ENCODE measurements at regions not wholly inside any gene's neighbourhood (a gene's known extent, or its start where the extent isn't known, plus 50 kb on each side); places are given as distances from the start of the nearest gene placed in this dataset.

DNA sequence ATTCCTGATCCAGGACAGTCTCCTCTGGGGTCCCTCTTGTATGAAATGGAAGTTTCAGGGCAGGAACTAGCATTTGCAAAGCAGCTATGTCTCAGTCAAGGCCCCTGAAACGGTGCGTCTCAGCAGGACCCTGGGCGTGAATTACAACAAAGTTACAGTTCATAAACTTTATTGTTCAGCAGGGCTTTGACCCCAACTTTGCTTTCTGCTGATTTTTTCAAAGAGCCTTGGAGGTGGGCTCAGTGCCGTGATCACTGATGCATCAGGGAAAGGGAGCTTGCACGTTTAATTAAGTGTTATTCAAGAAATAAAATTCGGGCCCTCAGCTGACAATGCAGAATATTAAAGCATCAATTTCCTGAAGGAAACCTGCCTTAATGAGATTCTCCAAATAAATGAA is 260.1 kb upstream of the C16orf82 start:
- H3K9ac ChIP-seq (ENCODE audit: low read depth in 2 of 2, low read length in 2 of 2) = no peak overlapping the region
- TF ChIP-seq, protein P1, sequence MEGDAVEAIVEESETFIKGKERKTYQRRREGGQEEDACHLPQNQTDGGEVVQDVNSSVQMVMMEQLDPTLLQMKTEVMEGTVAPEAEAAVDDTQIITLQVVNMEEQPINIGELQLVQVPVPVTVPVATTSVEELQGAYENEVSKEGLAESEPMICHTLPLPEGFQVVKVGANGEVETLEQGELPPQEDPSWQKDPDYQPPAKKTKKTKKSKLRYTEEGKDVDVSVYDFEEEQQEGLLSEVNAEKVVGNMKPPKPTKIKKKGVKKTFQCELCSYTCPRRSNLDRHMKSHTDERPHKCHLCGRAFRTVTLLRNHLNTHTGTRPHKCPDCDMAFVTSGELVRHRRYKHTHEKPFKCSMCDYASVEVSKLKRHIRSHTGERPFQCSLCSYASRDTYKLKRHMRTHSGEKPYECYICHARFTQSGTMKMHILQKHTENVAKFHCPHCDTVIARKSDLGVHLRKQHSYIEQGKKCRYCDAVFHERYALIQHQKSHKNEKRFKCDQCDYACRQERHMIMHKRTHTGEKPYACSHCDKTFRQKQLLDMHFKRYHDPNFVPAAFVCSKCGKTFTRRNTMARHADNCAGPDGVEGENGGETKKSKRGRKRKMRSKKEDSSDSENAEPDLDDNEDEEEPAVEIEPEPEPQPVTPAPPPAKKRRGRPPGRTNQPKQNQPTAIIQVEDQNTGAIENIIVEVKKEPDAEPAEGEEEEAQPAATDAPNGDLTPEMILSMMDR (IDR thresholded peaks at IDR 0.05) = no peak
- no peak overlapping the region for H3K27ac ChIP-seq
- no peak overlapping the region for H3K4me3 ChIP-seq
- H3K36me3 ChIP-seq = no peaks in the 10 kb centered on the region
- intact Hi-C loops (cut with DNase I) = no loop called here
- no peaks in the 10 kb centered on the region for H3K27me3 ChIP-seq
- no peaks in the 10 kb centered on the region for H3K9me3 ChIP-seq
- DNase-seq = no peak
- no peaks in the 10 kb centered on the region for H3K4me1 ChIP-seq

DNA sequence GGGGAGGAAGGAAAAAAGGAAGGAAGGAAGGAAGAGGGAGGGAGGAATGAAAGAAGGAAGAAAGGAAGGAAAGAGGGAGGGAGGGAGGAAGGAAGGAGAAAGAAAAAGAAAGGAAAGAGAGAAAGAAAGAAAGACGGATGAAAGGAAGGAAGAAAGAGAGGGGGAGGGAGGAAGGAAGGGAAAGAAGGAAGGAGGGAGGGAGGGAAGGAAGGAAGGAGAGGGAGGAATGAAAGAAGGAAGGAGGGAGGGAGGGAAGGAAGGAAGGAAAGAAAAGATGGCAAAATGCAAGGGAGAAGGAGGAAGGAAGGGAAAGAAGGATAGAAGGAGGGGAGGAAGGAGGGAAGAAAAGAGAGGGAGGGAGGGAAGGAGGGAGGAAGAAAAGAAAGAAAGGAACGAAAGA is 257.3 kb upstream of the C16orf82 start:
- Histone ChIP-seq H3K27me3 (no peaks in the 10 kb centered on the region), H3K27ac (no peak overlapping the region), H3K9ac (ENCODE audit: low read depth in 2 of 2, low read length in 2 of 2) (no peak overlapping the region), H3K4me1 (no peaks in the 10 kb centered on the region), H3K36me3 (no peaks in the 10 kb centered on the region), H3K9me3 (no peaks in the 10 kb centered on the region), H3K4me3 (no peak overlapping the region)
- intact Hi-C loops (cut with DNase I) = no loop called here
- no peak for DNase-seq
- TF ChIP-seq, protein P1 (IDR thresholded peaks at IDR 0.05) = no peak

DNA sequence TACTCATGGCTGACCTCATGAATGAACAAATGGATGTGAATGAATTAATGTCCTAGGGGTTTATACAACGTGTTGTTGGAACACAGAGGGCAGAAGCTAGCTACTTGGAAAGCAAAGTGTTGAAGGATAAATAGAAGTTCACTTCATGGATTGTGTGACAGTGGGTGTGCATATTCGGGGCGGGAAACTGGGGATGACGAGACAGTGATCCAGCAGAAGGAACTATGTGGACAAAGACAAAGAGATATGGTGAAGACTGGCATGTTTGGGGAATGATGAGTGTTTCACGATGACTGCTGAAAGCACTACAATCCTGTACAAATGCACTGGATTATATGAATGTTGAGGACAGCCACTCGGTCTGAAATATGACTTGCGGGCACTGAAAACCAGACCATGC is 250.5 kb upstream of the C16orf82 start:
- TF ChIP-seq, protein P1 (IDR thresholded peaks at IDR 0.05) = no peak

DNA sequence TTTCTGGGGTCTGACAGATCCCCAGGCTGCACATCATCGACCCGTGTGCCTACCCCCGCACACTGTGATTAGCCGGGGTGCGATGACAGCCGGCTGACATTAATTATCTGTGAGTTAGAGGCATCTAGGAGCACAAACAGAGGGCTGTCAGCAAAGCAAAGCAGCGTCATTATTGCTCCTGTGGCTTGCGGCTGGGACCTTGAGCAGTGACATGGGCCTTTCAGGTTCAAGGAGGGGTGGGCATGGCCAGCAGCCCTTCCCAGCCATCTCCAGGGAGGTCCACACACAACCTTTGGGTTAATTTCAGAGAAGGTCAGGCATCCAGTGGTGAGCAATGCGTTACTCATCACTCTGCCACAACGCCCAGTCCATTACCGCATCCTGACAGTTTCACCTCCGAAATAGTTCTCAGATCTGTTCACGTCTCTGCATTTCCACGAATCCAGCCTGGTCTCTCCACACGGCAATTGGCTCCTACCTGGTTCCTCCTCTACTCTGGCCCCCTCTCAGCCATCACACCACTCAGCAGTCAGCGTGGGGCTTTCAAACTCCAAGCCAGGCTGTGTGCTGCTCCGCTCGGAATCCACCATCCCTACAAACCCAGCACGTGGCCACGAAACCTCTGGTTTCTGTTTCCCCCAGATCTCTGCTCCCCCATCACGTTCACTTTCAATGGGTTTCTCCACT is 249.7 kb upstream of the C16orf82 start:
- TF ChIP-seq, protein P1 (IDR thresholded peaks at IDR 0.05) = no peak
- H3K4me3 ChIP-seq = no peak overlapping the region
- no peaks in the 10 kb centered on the region for H3K9me3 ChIP-seq
- no peak for DNase-seq
- no peaks in the 10 kb centered on the region for H3K4me1 ChIP-seq
- no peak overlapping the region for H3K27ac ChIP-seq
- H3K27me3 ChIP-seq = no peaks in the 10 kb centered on the region
- H3K9ac ChIP-seq (ENCODE audit: low read depth in 2 of 2, low read length in 2 of 2) = no peak overlapping the region
- H3K36me3 ChIP-seq = no peaks in the 10 kb centered on the region
- intact Hi-C loops (cut with DNase I) = no loop called here

More for the DNA sequence above, 250.5 kb upstream of the C16orf82 start:
- Histone ChIP-seq H3K4me3 (no peak overlapping the region), H3K36me3 (no peaks in the 10 kb centered on the region), H3K4me1 (no peaks in the 10 kb centered on the region), H3K27ac (no peak overlapping the region), H3K27me3 (no peaks in the 10 kb centered on the region), H3K9me3 (no peaks in the 10 kb centered on the region), H3K9ac (ENCODE audit: low read depth in 2 of 2, low read length in 2 of 2) (no peak overlapping the region)
- intact Hi-C loops (cut with DNase I) = no loop called here
- DNase-seq = no peak

DNA sequence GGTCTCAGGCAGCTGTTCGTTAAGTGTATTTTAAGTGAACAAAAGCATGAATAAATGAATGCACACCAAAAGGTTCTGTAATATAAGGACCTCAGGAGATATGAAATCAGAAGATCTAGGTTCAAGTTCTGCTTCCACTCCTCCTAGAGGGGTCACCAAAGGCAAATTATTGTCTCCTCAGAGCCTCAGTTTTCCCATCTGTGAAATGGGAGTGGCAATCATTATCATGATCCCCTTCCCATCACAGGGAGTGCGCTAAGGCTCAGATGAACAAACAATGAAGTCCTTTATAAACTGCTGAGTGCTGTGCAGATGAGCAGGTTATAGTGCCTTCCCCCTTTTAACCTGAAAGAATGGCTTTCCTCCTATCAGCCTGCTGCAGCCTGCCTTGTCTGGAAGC is 248.3 kb upstream of the C16orf82 start:
- intact Hi-C loops (cut with DNase I) = no loop called here
- Histone ChIP-seq H3K27me3 (no peaks in the 10 kb centered on the region), H3K9ac (ENCODE audit: low read depth in 2 of 2, low read length in 2 of 2) (no peak overlapping the region), H3K27ac (no peak overlapping the region), H3K9me3 (no peaks in the 10 kb centered on the region), H3K36me3 (no peaks in the 10 kb centered on the region), H3K4me1 (no peaks in the 10 kb centered on the region), H3K4me3 (no peak overlapping the region)
- TF ChIP-seq, protein P1 (IDR thresholded peaks at IDR 0.05) = no peak
- no peak for DNase-seq
